Mesendoderm (in vitro differentiated cells): ENCODE measurements at regions not wholly inside any gene's neighbourhood (a gene's known extent, or its start where the extent isn't known, plus 50 kb on each side); places are given as distances from the start of the nearest gene placed in this dataset.

Experiments
- DNase-seq: peaks from one replicate; pipeline ENCODE4 v3.0.0; 2013
- H2AK5ac ChIP-seq: 2 replicates; pipeline ENCODE4 v1.6.1; 2013; ENCODE audit warnings: low read length, inconsistent platforms
- H2BK120ac ChIP-seq: 2 replicates; pipeline ENCODE4 v1.6.1; 2013; ENCODE audit warnings: low read depth, mild to moderate bottlenecking, low read length, moderate library complexity, mixed read lengths
- H2BK15ac ChIP-seq: replicated peaks from 2 replicates; pipeline ENCODE4 v1.6.1; 2013; ENCODE audit warnings: low read depth, mild to moderate bottlenecking, moderate library complexity
- H2BK5ac ChIP-seq: 2 replicates; pipeline ENCODE4 v1.6.1; 2013; ENCODE audit warnings: low read length, inconsistent platforms
- H3K18ac ChIP-seq: 2 replicates; pipeline ENCODE4 v1.6.1; 2013; ENCODE audit warnings: mild to moderate bottlenecking, low read length, mixed read lengths
- H3K23ac ChIP-seq: one replicate; pipeline ENCODE4 v1.6.1; 2013; ENCODE audit warnings: low read length
- H3K27ac ChIP-seq: 2 replicates; pipeline ENCODE4 v1.5.1; 2013; ENCODE audit warnings: low read depth, mild to moderate bottlenecking, inconsistent platforms, low read length, moderate library complexity
- H3K27me3 ChIP-seq: 2 replicates; pipeline ENCODE4 v1.6.1; 2013; ENCODE audit warnings: low read length, control low read depth, mild to moderate bottlenecking, inconsistent platforms; ENCODE audit not compliant: insufficient read depth, poor library complexity
- H3K36me3 ChIP-seq: 2 replicates; pipeline ENCODE4 v1.6.1; 2013; ENCODE audit warnings: low read length, inconsistent platforms; ENCODE audit not compliant: control insufficient read depth, insufficient read depth
- H3K4ac ChIP-seq: one replicate; pipeline ENCODE4 v1.6.1; 2013; ENCODE audit warnings: low read depth, mild to moderate bottlenecking, low read length, moderate library complexity
- H3K4me1 ChIP-seq: 2 replicates; pipeline ENCODE4 v1.6.1; 2013; ENCODE audit warnings: low read depth, low read length, inconsistent platforms; ENCODE audit not compliant: control insufficient read depth
- H3K4me2 ChIP-seq: 2 replicates; pipeline ENCODE4 v1.6.1; 2013; ENCODE audit warnings: low read length
- H3K4me3 ChIP-seq: 2 replicates; pipeline ENCODE4 v1.5.1; 2013; ENCODE audit warnings: mild to moderate bottlenecking, low read length
- H3K56ac ChIP-seq: one replicate; pipeline ENCODE4 v1.6.1; 2013; ENCODE audit warnings: low read length
- H3K79me1 ChIP-seq: 2 replicates; pipeline ENCODE4 v1.6.1; 2013; ENCODE audit warnings: low read length, inconsistent platforms
- H3K79me2 ChIP-seq: 2 replicates; pipeline ENCODE4 v1.6.1; 2013; ENCODE audit warnings: mild to moderate bottlenecking, low read length; ENCODE audit not compliant: control insufficient read depth, insufficient read depth
- H3K9ac ChIP-seq: 2 replicates; pipeline ENCODE4 v1.6.1; 2013; ENCODE audit warnings: low read length, inconsistent platforms
- H4K5ac ChIP-seq: one replicate; pipeline ENCODE4 v1.6.1; 2013; ENCODE audit warnings: low read length
- H4K8ac ChIP-seq: one replicate; pipeline ENCODE4 v1.6.1; 2013; ENCODE audit warnings: low read depth, mild to moderate bottlenecking, control low read depth, low read length, moderate library complexity
- WGBS: extraction: QIAGEN DNeasy Blood & Tissue Kit; methylation state at CpG from one replicate; pipeline ENCODE4 v1.1.7; 2013; ENCODE audit warnings: low lambda C conversion rate, missing lambda C conversion rate; ENCODE audit not compliant: insufficient coverage; ENCODE audit errors: extremely low coverage; 5-methylcytosine and 5-hydroxymethylcytosine counted together

GRCh38 chr13:111467111-111467890 is 146.9 kb downstream of the TEX29 start:
- H3K9ac ChIP-seq: no peak overlapping the region
- H3K4me2 ChIP-seq: no peak overlapping the region
- no peaks in the 10 kb centered on the region for H3K27me3 ChIP-seq
- no peaks in the 10 kb centered on the region for H3K36me3 ChIP-seq
- H3K4me1 ChIP-seq: no peaks in the 10 kb centered on the region
- no peak overlapping the region for H4K5ac ChIP-seq
- no peak overlapping the region for H3K18ac ChIP-seq
- H2BK5ac ChIP-seq: no peak overlapping the region
- no peak overlapping the region for H3K4me3 ChIP-seq
- H2BK120ac ChIP-seq: no peak overlapping the region
- DNase-seq: no peak
- H2BK15ac ChIP-seq: no peak overlapping the region
- H4K8ac ChIP-seq: no peak overlapping the region
- H3K27ac ChIP-seq: no peak overlapping the region
- H3K4ac ChIP-seq: no peak overlapping the region
- H3K79me2 ChIP-seq: no peaks in the 10 kb centered on the region
- H2AK5ac ChIP-seq: no peak overlapping the region
- H3K23ac ChIP-seq: no peak overlapping the region
- no peak overlapping the region for H3K56ac ChIP-seq
- H3K79me1 ChIP-seq: no peaks in the 10 kb centered on the region
- WGBS: no CpG with 5 or more reads among the region's 7 CpGs

GRCh38 chr13:111468037-111468959 is 147.9 kb downstream of the TEX29 start:
- no CpG with 5 or more reads among the region's 23 CpGs for WGBS
- Histone ChIP-seq H3K27ac (no peak overlapping the region), H3K4me2 (no peak overlapping the region)

GRCh38 chr13:111469450-111469849 is 149.0 kb downstream of the TEX29 start:
- H3K27me3 ChIP-seq: no peaks in the 10 kb centered on the region
- H3K27ac ChIP-seq: no peak overlapping the region
- no peaks in the 10 kb centered on the region for H3K36me3 ChIP-seq
- no peak overlapping the region for H3K18ac ChIP-seq
- H3K23ac ChIP-seq: no peak overlapping the region
- H3K4me2 ChIP-seq: no peak overlapping the region
- no peak overlapping the region for H4K8ac ChIP-seq
- H2AK5ac ChIP-seq: no peak overlapping the region
- WGBS: no CpG with 5 or more reads among the region's 5 CpGs
- H3K4ac ChIP-seq: no peak overlapping the region
- no peak overlapping the region for H2BK5ac ChIP-seq
- no peaks in the 10 kb centered on the region for H3K79me2 ChIP-seq
- H3K9ac ChIP-seq: no peak overlapping the region
- no peak overlapping the region for H2BK15ac ChIP-seq
- H2BK120ac ChIP-seq: no peak overlapping the region
- no peak overlapping the region for H3K4me3 ChIP-seq
- no peak for DNase-seq
- H3K56ac ChIP-seq: no peak overlapping the region
- H3K4me1 ChIP-seq: no peaks in the 10 kb centered on the region
- H3K79me1 ChIP-seq: no peaks in the 10 kb centered on the region
- no peak overlapping the region for H4K5ac ChIP-seq

More at GRCh38 chr13:111468037-111468959, 147.9 kb downstream of the TEX29 start:
- no peak overlapping the region for H3K9ac ChIP-seq
- H2BK15ac ChIP-seq: no peak overlapping the region
- no peak overlapping the region for H4K8ac ChIP-seq
- no peaks in the 10 kb centered on the region for H3K27me3 ChIP-seq
- H3K36me3 ChIP-seq: no peaks in the 10 kb centered on the region
- H3K4ac ChIP-seq: no peak overlapping the region
- H3K18ac ChIP-seq: no peak overlapping the region
- no peak overlapping the region for H4K5ac ChIP-seq
- no peak overlapping the region for H3K4me3 ChIP-seq
- H2BK5ac ChIP-seq: no peak overlapping the region
- no peak overlapping the region for H3K23ac ChIP-seq
- DNase-seq: no peak
- H3K79me1 ChIP-seq: no peaks in the 10 kb centered on the region
- no peak overlapping the region for H3K56ac ChIP-seq
- no peaks in the 10 kb centered on the region for H3K79me2 ChIP-seq
- H3K4me1 ChIP-seq: no peaks in the 10 kb centered on the region
- no peak overlapping the region for H2AK5ac ChIP-seq
- H2BK120ac ChIP-seq: no peak overlapping the region

GRCh38 chr13:111469916-111470506 is 149.6 kb downstream of the TEX29 start:
- no peak overlapping the region for H2AK5ac ChIP-seq
- H3K18ac ChIP-seq: no peak overlapping the region
- no CpG with 5 or more reads among the region's 20 CpGs for WGBS
- H3K36me3 ChIP-seq: no peaks in the 10 kb centered on the region
- no peak for DNase-seq
- H3K4me2 ChIP-seq: no peak overlapping the region
- H2BK120ac ChIP-seq: no peak overlapping the region
- no peak overlapping the region for H3K23ac ChIP-seq
- H3K27me3 ChIP-seq: no peaks in the 10 kb centered on the region
- no peak overlapping the region for H4K8ac ChIP-seq
- H3K27ac ChIP-seq: no peak overlapping the region
- no peak overlapping the region for H4K5ac ChIP-seq
- no peak overlapping the region for H3K56ac ChIP-seq
- H3K4me1 ChIP-seq: no peaks in the 10 kb centered on the region
- no peaks in the 10 kb centered on the region for H3K79me1 ChIP-seq
- H3K4me3 ChIP-seq: no peak overlapping the region
- H3K4ac ChIP-seq: no peak overlapping the region
- no peaks in the 10 kb centered on the region for H3K79me2 ChIP-seq
- H2BK5ac ChIP-seq: no peak overlapping the region
- no peak overlapping the region for H3K9ac ChIP-seq
- H2BK15ac ChIP-seq: no peak overlapping the region

- Histone ChIP-seq H2BK15ac (no peak overlapping the region), H2BK120ac (no peak overlapping the region), H3K4me3 (no peak overlapping the region), H3K27ac (no peak overlapping the region), H3K79me1 (no peaks in the 10 kb centered on the region), H4K8ac (no peak overlapping the region), H2BK5ac (no peak overlapping the region), H2AK5ac (no peak overlapping the region), H3K79me2 (no peaks in the 10 kb centered on the region), H3K23ac (no peak overlapping the region), H4K5ac (no peak overlapping the region), H3K56ac (no peak overlapping the region), H3K18ac (no peak overlapping the region), H3K4me2 (no peak overlapping the region), H3K4me1 (no peaks in the 10 kb centered on the region), H3K9ac (no peak overlapping the region), H3K4ac (no peak overlapping the region), H3K27me3 (no peaks in the 10 kb centered on the region), H3K36me3 (no peaks in the 10 kb centered on the region)
- WGBS: no CpG with 5 or more reads among the region's 9 CpGs
- DNase-seq: no peak
Measured at GRCh38 chr13:111470933-111471332, 150.5 kb downstream of the TEX29 start.
